ENCODE measurements at regions not wholly inside any gene's neighbourhood (a gene's known extent, or its start where the extent isn't known, plus 50 kb on each side); places are given as distances from the start of the nearest gene placed in this dataset.

GRCh38 chr6:93972791-93973190, 553.4 kb upstream of the EPHA7 start:
- TF ChIP-seq CTCF (IDR thresholded peaks at IDR 0.05; ENCODE audit: poor library complexity) (no peak), EZH2 (IDR thresholded peaks at IDR 0.05; ENCODE audit: borderline replicate concordance) (no peak)
